Fibroblast of mammary gland (primary cell): ENCODE measurements at regions not wholly inside any gene's neighbourhood (a gene's known extent, or its start where the extent isn't known, plus 50 kb on each side); places are given as distances from the start of the nearest gene placed in this dataset.
"Not testable (repeated sequence)": the region's sequence is repeated elsewhere in the genome, so short reads cannot be mapped to it uniquely, and the experiment has no call there.

ENCODE experiments used
- DNase-seq: peaks from one replicate; pipeline ENCODE4 v3.0.0-alpha.2; 2010; ENCODE audit warnings: low read depth
- H3K4me3 ChIP-seq: 2 replicates; pipeline ENCODE4 v1.5.1; 2011; ENCODE audit warnings: low read depth, mild to moderate bottlenecking, low read length, moderate library complexity; ENCODE audit not compliant: control insufficient read depth
- TF ChIP-seq, protein P1 (sequence below): conservative IDR thresholded peaks from 2 replicates; pipeline ENCODE4 v1.5.1; 2011; ENCODE audit warnings: low read depth, low read length, inconsistent platforms; ENCODE audit not compliant: control insufficient read depth, insufficient read depth

- no peak overlapping the region for H3K4me3 ChIP-seq
- DNase-seq = no peak
- TF ChIP-seq, protein P1, sequence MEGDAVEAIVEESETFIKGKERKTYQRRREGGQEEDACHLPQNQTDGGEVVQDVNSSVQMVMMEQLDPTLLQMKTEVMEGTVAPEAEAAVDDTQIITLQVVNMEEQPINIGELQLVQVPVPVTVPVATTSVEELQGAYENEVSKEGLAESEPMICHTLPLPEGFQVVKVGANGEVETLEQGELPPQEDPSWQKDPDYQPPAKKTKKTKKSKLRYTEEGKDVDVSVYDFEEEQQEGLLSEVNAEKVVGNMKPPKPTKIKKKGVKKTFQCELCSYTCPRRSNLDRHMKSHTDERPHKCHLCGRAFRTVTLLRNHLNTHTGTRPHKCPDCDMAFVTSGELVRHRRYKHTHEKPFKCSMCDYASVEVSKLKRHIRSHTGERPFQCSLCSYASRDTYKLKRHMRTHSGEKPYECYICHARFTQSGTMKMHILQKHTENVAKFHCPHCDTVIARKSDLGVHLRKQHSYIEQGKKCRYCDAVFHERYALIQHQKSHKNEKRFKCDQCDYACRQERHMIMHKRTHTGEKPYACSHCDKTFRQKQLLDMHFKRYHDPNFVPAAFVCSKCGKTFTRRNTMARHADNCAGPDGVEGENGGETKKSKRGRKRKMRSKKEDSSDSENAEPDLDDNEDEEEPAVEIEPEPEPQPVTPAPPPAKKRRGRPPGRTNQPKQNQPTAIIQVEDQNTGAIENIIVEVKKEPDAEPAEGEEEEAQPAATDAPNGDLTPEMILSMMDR = no peak
Measured at GRCh38 chr4:134636338-134637051, 434.9 kb upstream of the PABPC4L start.

DNA sequence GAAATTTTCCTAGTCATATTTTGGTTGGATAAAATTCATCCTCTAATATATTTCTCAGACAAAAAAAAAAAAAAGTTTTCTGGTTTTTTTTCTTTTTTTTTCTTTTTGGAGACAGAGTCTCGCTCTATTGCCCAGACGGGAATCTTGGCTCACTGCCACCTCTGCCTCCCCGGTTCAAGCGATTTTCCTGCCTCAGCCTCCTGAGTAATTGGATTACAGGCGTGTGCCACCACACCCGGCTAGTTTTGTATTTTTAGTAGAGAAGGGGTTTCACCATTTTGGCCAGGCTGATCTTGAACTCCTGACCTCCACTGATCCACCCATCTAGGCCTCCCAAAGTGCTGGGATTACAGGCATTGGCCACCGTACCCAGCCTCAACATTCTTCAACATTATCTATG is 432.7 kb upstream of the PABPC4L start:
- TF ChIP-seq, protein P1 = no peak
- no peak for DNase-seq
- H3K4me3 ChIP-seq = no peak overlapping the region

DNA sequence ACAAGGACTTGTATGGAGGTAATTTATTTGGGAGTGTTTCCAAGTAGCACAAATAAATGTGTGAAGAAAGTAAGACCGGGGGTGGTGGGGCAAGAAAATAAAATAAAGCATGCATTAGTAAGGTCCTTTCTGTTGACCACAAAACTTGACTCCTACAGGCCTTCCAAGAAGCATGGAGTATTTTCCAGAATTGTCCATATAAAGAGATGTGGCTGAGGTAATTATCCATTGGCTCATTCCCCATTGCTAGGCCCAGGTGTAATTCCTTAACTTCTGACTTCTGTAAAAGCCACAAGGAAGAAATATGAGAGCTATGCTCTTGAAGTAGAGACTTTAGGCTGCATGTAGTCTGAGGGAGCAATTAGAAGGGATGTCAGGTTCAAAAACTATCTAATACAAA is 430.5 kb upstream of the PABPC4L start:
- no peak overlapping the region for H3K4me3 ChIP-seq
- TF ChIP-seq, protein P1 = no peak
- no peak for DNase-seq

GRCh38 chr4:134628066-134628465 is 426.5 kb upstream of the PABPC4L start:
- H3K4me3 ChIP-seq = no peak overlapping the region
- TF ChIP-seq, protein P1 = no peak
- DNase-seq = no peak

DNA sequence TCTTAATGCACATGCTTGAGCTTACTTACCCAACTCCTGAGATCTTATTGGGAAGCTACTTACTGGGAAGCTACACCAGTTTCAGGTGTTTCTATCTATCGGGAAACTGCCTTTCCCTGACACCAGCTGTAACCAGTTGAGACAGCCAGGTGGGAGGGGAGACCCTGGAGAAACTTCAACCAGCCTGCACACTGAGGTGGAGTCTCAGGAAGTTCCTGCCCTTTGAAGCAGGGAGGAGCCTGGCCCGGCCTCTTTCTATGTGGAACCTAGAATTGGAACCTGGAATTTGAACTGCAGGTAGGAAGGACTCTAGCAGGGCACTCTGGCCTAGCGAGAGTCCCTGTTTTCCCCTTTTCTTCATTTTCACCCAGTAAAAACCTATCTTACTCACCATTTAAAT is 425.8 kb upstream of the PABPC4L start:
- no peak overlapping the region for H3K4me3 ChIP-seq
- TF ChIP-seq, protein P1 = no peak
- DNase-seq = no peak

- no peak for DNase-seq
- TF ChIP-seq, protein P1 = no peak
- no peak overlapping the region for H3K4me3 ChIP-seq
Measured at GRCh38 chr4:134624365-134624764, 422.8 kb upstream of the PABPC4L start.

- not testable (repeated sequence) for DNase-seq, H3K4me3 ChIP-seq
Measured at GRCh38 chr4:134622626-134623575, 421.3 kb upstream of the PABPC4L start.
